Astrocyte of the cerebellum (primary cell): ENCODE measurements at regions not wholly inside any gene's neighbourhood (a gene's known extent, or its start where the extent isn't known, plus 50 kb on each side); places are given as distances from the start of the nearest gene placed in this dataset.

Experiments used
- DNase-seq: peaks from one replicate; pipeline ENCODE4 v3.0.0-alpha.2; 2011; ENCODE audit warnings: low read depth
- H3K4me3 ChIP-seq: 2 replicates; pipeline ENCODE4 v1.5.1; 2011; ENCODE audit warnings: mild to moderate bottlenecking, low read depth, low read length, moderate library complexity
- CTCF ChIP-seq: IDR thresholded peaks from 2 replicates; pipeline ENCODE4 v1.5.1; 2012; ENCODE audit warnings: low read length, low read depth, moderate library complexity, mild to moderate bottlenecking; ENCODE audit errors: missing control alignments
- in situ Hi-C: cut with HindIII; loops from 2 replicates; pipeline ENCODE4 v1.10.0; 2017; ENCODE audit warnings: low sequenced_read_pairs

DNA sequence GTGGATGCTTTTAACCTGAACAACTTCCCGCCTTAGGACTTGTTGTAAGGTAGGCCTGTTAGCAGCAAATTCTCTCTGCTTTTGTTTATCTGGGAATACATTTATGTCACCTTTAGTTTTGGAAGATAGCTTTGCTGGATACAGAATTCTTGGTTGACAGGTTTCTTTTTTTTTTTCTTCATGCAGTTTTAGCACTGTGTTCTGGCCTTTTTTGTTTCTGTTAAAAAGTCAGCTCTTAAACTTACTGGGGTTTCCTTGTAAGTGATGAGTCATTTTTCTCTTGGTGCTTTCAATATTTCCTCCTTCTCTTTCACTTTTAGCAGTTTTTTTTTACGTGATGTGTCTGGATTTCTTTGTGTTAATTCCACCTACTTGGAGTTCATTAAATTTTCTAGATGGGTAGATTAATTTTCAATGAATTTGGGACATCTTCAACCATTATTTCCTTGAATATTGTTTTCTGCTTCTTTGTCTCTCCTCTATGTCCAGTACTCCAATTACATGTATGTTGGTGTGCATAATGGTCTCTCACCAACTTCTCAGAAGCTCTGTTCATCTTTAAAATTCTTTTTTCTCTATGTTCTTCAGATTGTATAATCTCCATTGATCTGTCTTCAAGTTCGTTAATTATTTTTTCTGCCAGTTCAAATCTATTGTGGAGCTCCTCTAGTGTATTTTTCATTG, 188.2 kb upstream of the ZNF536 start:
- no peak for TF ChIP-seq CTCF
- no peak overlapping the region for H3K4me3 ChIP-seq
- no peak for DNase-seq
- in situ Hi-C loops = no loop called here

- in situ Hi-C loops = no loop called here
- TF ChIP-seq CTCF = no peak
- DNase-seq = no peak
These were observed 170.1 kb upstream of the ZNF536 start for GRCh38 chr19:30202060-30202600.

GRCh38 chr19:30204721-30205120, 167.5 kb upstream of the ZNF536 start:
- TF ChIP-seq CTCF = no peak
- H3K4me3 ChIP-seq = no peak overlapping the region
- in situ Hi-C loops = no loop called here
- no peak for DNase-seq

More at GRCh38 chr19:30202060-30202600, 170.1 kb upstream of the ZNF536 start:
- H3K4me3 ChIP-seq = no peak overlapping the region

DNA sequence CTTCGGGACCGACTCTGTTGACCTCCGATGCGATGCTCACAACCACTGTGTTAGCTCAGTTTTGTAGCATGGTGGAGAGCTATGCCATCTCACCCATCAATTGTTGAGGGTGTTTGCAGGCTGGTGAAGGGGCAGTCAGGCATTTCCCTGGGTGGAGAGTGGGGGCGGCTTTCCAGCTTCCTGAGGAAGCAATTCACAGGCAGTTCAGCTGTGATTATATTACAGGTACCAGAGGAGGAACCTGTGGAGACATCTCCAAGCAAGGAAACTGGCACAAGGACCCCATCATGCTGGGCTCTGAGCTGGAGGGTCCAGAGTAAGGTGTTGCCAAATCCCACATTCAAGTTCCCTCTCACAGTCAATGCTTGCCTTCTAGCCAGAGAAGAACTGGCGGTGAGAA, 166.0 kb upstream of the ZNF536 start:
- H3K4me3 ChIP-seq = no peak overlapping the region
- in situ Hi-C loops = no loop called here
- no peak for TF ChIP-seq CTCF
- DNase-seq = no peak

- in situ Hi-C loops = no loop called here
- DNase-seq = no peak
- TF ChIP-seq CTCF = no peak
- no peak overlapping the region for H3K4me3 ChIP-seq
These were observed 164.8 kb upstream of the ZNF536 start for GRCh38 chr19:30207357-30207756.

DNA sequence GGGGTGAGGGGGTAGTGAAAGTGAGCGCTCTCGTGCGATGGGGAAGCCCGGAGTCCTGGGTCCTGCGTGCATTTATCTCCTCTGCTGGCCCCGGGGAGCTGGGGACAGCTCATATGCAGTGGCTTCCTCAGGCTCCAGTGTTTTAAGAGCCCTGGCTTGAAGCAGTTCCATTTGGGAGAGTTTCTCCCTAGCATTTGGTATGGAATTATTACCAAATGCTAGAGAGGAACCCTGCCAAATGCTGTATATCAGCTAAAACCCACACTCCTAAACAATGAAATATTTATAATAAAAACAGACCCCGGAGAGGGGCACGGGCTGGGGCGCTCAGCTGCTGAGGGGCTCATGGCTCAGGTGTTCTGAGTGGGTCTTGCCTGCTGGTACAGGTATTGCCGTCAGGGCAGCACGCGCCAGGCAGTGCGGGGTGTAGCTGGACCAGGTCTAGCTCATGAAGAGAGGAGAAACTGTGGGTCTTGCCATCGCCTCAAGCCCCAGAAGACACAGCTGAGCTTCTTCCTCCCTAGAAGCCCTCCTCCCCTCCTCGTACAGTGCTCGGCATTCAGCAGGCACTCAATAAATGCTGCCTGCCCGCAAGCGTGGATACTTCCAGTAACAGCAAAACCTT, 163.6 kb upstream of the ZNF536 start:
- no peak for TF ChIP-seq CTCF
- in situ Hi-C loops = no loop called here
- no peak for DNase-seq
- no peak overlapping the region for H3K4me3 ChIP-seq
